Ureter (tissue), 1 donor: ENCODE measurements at regions not wholly inside any gene's neighbourhood (a gene's known extent, or its start where the extent isn't known, plus 50 kb on each side); places are given as distances from the start of the nearest gene placed in this dataset.

Source experiments
- DNase-seq: peaks from one replicate; pipeline ENCODE4 v3.0.0-alpha.2; 2020; ENCODE audit warnings: low spot score
- donor health status: DM: yes; HTN: yes; CAD: no.

DNA sequence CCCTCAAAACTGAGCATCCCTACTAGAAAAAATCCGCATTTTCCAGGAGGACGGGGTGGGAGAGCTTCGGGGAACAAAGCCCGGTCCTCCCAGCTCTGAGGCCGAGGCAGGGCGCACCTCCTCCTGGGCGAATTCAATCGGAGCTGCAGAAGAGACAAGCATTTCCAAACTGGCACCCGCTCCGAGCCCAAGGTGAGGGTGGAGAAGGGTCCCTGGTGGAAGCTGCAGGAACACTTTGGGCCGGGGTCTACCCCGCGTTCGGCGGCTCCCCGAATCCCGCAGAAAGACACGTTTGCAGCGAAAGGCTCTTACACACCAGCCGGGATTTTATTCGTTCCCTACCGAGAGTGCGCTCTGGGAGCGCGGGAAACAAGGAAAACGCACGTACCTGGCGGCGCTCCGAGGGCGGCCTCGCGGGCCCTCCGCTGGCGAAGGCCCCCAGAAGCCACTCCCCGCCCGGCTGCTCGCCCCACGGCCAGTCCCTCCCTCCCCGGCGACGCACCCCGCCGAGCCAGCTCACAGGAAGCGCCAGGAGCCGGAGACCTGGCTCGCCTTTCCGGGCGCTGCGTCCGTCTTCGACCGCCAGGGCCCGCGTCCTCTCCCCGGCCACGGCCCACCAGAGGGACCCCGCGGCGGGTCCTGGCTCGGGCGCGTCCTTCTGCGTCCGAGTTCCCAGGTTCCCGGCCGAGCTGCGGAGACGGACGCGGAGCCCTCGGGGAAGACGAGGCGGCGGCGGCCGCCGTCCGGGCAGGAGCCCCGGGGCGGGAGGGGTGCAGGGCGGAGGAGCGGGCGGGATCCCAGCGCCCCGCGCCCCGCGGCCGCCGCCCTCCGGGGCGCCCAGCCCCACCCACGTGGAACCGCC is 49.8 kb upstream of the BAHCC1 start:
- peak; percentile 88 for DNase-seq
